ENCODE measurements at regions not wholly inside any gene's neighbourhood (a gene's known extent, or its start where the extent isn't known, plus 50 kb on each side); places are given as distances from the start of the nearest gene placed in this dataset.

- intact Hi-C loops (cut with DNase I): no loop called here
- no peak for FAIRE-seq
Observed at GRCh38 chr5:165135565-165135964, 1630.1 kb downstream of the MAT2B start.

GRCh38 chr5:165137701-165138100 lies 1632.3 kb downstream of the MAT2B start:
- H3K4me1 ChIP-seq: no peaks in the 10 kb centered on the region
- H3K27ac ChIP-seq: no peak overlapping the region
- 60 to 61% methylated on average over 2 of the region's 2 CpGs for WGBS, 2 donors
- DNase-seq: no peak
- H3K4me3 ChIP-seq: no peak overlapping the region
- no peaks in the 10 kb centered on the region for H3K36me3 ChIP-seq
- ATAC-seq: no peak
- H3K9me3 ChIP-seq: no peaks in the 10 kb centered on the region
- no peaks in the 10 kb centered on the region for H3K27me3 ChIP-seq
- FAIRE-seq: no peak
- TF ChIP-seq CTCF (IDR thresholded peaks at IDR 0.05): no peak
- intact Hi-C loops (cut with DNase I): no loop called here

More at GRCh38 chr5:165135565-165135964, 1630.1 kb downstream of the MAT2B start:
- Histone ChIP-seq H3K36me3 (no peaks in the 10 kb centered on the region), H3K27ac (no peak overlapping the region), H3K4me1 (no peaks in the 10 kb centered on the region), H3K27me3 (no peaks in the 10 kb centered on the region), H3K4me3 (no peak overlapping the region), H3K9me3 (no peaks in the 10 kb centered on the region)
- 8 to 26% methylated on average over 1 of the region's 1 CpG for WGBS, 2 donors
- DNase-seq (no peak), ATAC-seq (no peak)
- TF ChIP-seq CTCF (IDR thresholded peaks at IDR 0.05): no peak

GRCh38 chr5:165138236-165138635 lies 1632.8 kb downstream of the MAT2B start:
- FAIRE-seq: no peak
- intact Hi-C loops (cut with DNase I): no loop called here

GRCh38 chr5:165139262-165139661 lies 1633.8 kb downstream of the MAT2B start:
- WGBS, 2 donors: 70 to 73% methylated on average over 3 of the region's 3 CpGs
- FAIRE-seq: no peak
- no peak for ATAC-seq

More at GRCh38 chr5:165138236-165138635, 1632.8 kb downstream of the MAT2B start:
- DNase-seq: no peak
- no peak for TF ChIP-seq CTCF (IDR thresholded peaks at IDR 0.05)
- Histone ChIP-seq H3K27ac (no peak overlapping the region), H3K9me3 (no peaks in the 10 kb centered on the region), H3K4me1 (no peaks in the 10 kb centered on the region), H3K4me3 (no peak overlapping the region), H3K36me3 (no peaks in the 10 kb centered on the region), H3K27me3 (no peaks in the 10 kb centered on the region)
- no peak for ATAC-seq
- WGBS, 2 donors: 51% methylated on average over 7 of the region's 7 CpGs

GRCh38 chr5:165139721-165140120 lies 1634.3 kb downstream of the MAT2B start:
- intact Hi-C loops (cut with DNase I): no loop called here
- no peaks in the 10 kb centered on the region for H3K36me3 ChIP-seq
- no peak overlapping the region for H3K27ac ChIP-seq
- ATAC-seq: no peak
- H3K4me1 ChIP-seq: no peaks in the 10 kb centered on the region
- H3K4me3 ChIP-seq: no peak overlapping the region
- H3K9me3 ChIP-seq: no peaks in the 10 kb centered on the region
- FAIRE-seq: no peak
- WGBS, 2 donors: 74 to 79% methylated on average over 3 of the region's 3 CpGs
- no peaks in the 10 kb centered on the region for H3K27me3 ChIP-seq
- DNase-seq: no peak
- no peak for TF ChIP-seq CTCF (IDR thresholded peaks at IDR 0.05)

More at GRCh38 chr5:165139262-165139661, 1633.8 kb downstream of the MAT2B start:
- Histone ChIP-seq H3K36me3 (no peaks in the 10 kb centered on the region), H3K27me3 (no peaks in the 10 kb centered on the region), H3K27ac (no peak overlapping the region), H3K9me3 (no peaks in the 10 kb centered on the region), H3K4me3 (no peak overlapping the region), H3K4me1 (no peaks in the 10 kb centered on the region)
- no peak for DNase-seq
- intact Hi-C loops (cut with DNase I): no loop called here
- TF ChIP-seq CTCF (IDR thresholded peaks at IDR 0.05): no peak

All from pancreas (tissue), 10 donors.